ENCODE measurements at regions not wholly inside any gene's neighbourhood (a gene's known extent, or its start where the extent isn't known, plus 50 kb on each side); places are given as distances from the start of the nearest gene placed in this dataset.

- BruUV-seq (replicated peaks) = no TSS peak
- no peaks in the 10 kb centered on the region for H3K4me1 ChIP-seq (ENCODE audit: insufficient read depth, low read length, poor library complexity, severe bottlenecking)
- no peak for DNase-seq (ENCODE audit: low spot score)
- no peaks in the 10 kb centered on the region for H3K27me3 ChIP-seq (replicated peaks; ENCODE audit: insufficient read depth, low read depth, low read length, poor library complexity)
- no peak overlapping the region for H3K4me3 ChIP-seq (ENCODE audit: low read depth, low read length, poor library complexity, severe bottlenecking)
- peaks cover 29% of the 10 kb centered on the region for H3K9me3 ChIP-seq (ENCODE audit: low read depth, low read length, poor library complexity, severe bottlenecking)
- TF ChIP-seq CTCF (conservative IDR thresholded peaks at IDR 0.05; ENCODE audit: low read depth, low read length) = no peak
- no peak for TF ChIP-seq EZH2 (IDR thresholded peaks at IDR 0.05; ENCODE audit: borderline replicate concordance, low read depth, low read length, poor library complexity, severe bottlenecking)
- intact Hi-C loops (cut with micrococcal nuclease; ENCODE audit: unreplicated experiment) = no loop called here
- H3K27ac ChIP-seq (ENCODE audit: low read depth, low read length, poor library complexity, severe bottlenecking) = no peak overlapping the region
- H3K36me3 ChIP-seq (ENCODE audit: insufficient read depth, low read length, poor library complexity, severe bottlenecking) = no peaks in the 10 kb centered on the region
- ChIA-PET POLR2A (ENCODE audit: low non-redundant PET) (no interaction called here), CTCF (no interaction called here)
These were observed 1822.6 kb downstream of the SUCLG1 start for GRCh38 chr2:82636402-82637020.

GRCh38 chr2:82599021-82599420 is 1860.1 kb downstream of the SUCLG1 start:
- TF ChIP-seq EZH2 (IDR thresholded peaks at IDR 0.05; ENCODE audit: borderline replicate concordance, low read depth, low read length, poor library complexity, severe bottlenecking) = no peak
- no peak for TF ChIP-seq CTCF (conservative IDR thresholded peaks at IDR 0.05; ENCODE audit: low read depth, low read length)
- no TSS peak for BruUV-seq (replicated peaks)
- Histone ChIP-seq H3K27me3 (replicated peaks; ENCODE audit: insufficient read depth, low read depth, low read length, poor library complexity) (no peaks in the 10 kb centered on the region), H3K4me1 (ENCODE audit: insufficient read depth, low read length, poor library complexity, severe bottlenecking) (no peaks in the 10 kb centered on the region), H3K36me3 (ENCODE audit: insufficient read depth, low read length, poor library complexity, severe bottlenecking) (no peaks in the 10 kb centered on the region), H3K27ac (ENCODE audit: low read depth, low read length, poor library complexity, severe bottlenecking) (no peak overlapping the region), H3K9me3 (ENCODE audit: low read depth, low read length, poor library complexity, severe bottlenecking) (peaks cover 29% of the 10 kb centered on the region), H3K4me3 (ENCODE audit: low read depth, low read length, poor library complexity, severe bottlenecking) (no peak overlapping the region)
- intact Hi-C loops (cut with micrococcal nuclease; ENCODE audit: unreplicated experiment) = no loop called here
- no peak for DNase-seq (ENCODE audit: low spot score)
- CTCF ChIA-PET = no interaction called here
- POLR2A ChIA-PET (ENCODE audit: low non-redundant PET) = no interaction called here

GRCh38 chr2:82596581-82596980 is 1862.5 kb downstream of the SUCLG1 start:
- intact Hi-C loops (cut with micrococcal nuclease; ENCODE audit: unreplicated experiment) = no loop called here
- no TSS peak for BruUV-seq (replicated peaks)
- Histone ChIP-seq H3K27ac (ENCODE audit: low read depth, low read length, poor library complexity, severe bottlenecking) (no peak overlapping the region), H3K9me3 (ENCODE audit: low read depth, low read length, poor library complexity, severe bottlenecking) (peaks cover 27% of the 10 kb centered on the region), H3K4me1 (ENCODE audit: insufficient read depth, low read length, poor library complexity, severe bottlenecking) (no peaks in the 10 kb centered on the region), H3K27me3 (replicated peaks; ENCODE audit: insufficient read depth, low read depth, low read length, poor library complexity) (no peaks in the 10 kb centered on the region), H3K36me3 (ENCODE audit: insufficient read depth, low read length, poor library complexity, severe bottlenecking) (no peaks in the 10 kb centered on the region), H3K4me3 (ENCODE audit: low read depth, low read length, poor library complexity, severe bottlenecking) (no peak overlapping the region)
- CTCF ChIA-PET = no interaction called here
- no peak for DNase-seq (ENCODE audit: low spot score)
- TF ChIP-seq EZH2 (IDR thresholded peaks at IDR 0.05; ENCODE audit: borderline replicate concordance, low read depth, low read length, poor library complexity, severe bottlenecking) (no peak), CTCF (conservative IDR thresholded peaks at IDR 0.05; ENCODE audit: low read depth, low read length) (no peak)
- POLR2A ChIA-PET (ENCODE audit: low non-redundant PET) = no interaction called here

Data from A673 (cell line).